Prostate gland (tissue), 2 donors: ENCODE measurements at regions not wholly inside any gene's neighbourhood (a gene's known extent, or its start where the extent isn't known, plus 50 kb on each side); places are given as distances from the start of the nearest gene placed in this dataset.

ENCODE experiments used
- POLR2A ChIP-seq: fragments of 450-650 bp; IDR thresholded peaks from one replicate; pipeline ENCODE4 v1.6.1; 2016; ENCODE audit warnings: antibody characterized with exemption, mild to moderate bottlenecking
- TF ChIP-seq, protein P1 (sequence below), 4 experiments: fragments of 200-600 bp in 2 of 4; fragments of 450-650 bp in 2 of 4; sonication (generic) in 2 of 4; IDR thresholded peaks; 1 replicate in 3 of 4; 2 replicates in 1 of 4; pipeline ENCODE4 v1.5.1; 2016 to 2019; ENCODE audit warnings: antibody characterized with exemption in 4 of 4, mild to moderate bottlenecking in 2 of 4, moderate library complexity in 2 of 4

- TF ChIP-seq, protein P1, sequence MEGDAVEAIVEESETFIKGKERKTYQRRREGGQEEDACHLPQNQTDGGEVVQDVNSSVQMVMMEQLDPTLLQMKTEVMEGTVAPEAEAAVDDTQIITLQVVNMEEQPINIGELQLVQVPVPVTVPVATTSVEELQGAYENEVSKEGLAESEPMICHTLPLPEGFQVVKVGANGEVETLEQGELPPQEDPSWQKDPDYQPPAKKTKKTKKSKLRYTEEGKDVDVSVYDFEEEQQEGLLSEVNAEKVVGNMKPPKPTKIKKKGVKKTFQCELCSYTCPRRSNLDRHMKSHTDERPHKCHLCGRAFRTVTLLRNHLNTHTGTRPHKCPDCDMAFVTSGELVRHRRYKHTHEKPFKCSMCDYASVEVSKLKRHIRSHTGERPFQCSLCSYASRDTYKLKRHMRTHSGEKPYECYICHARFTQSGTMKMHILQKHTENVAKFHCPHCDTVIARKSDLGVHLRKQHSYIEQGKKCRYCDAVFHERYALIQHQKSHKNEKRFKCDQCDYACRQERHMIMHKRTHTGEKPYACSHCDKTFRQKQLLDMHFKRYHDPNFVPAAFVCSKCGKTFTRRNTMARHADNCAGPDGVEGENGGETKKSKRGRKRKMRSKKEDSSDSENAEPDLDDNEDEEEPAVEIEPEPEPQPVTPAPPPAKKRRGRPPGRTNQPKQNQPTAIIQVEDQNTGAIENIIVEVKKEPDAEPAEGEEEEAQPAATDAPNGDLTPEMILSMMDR (IDR thresholded peaks at IDR 0.05), result no peak
- no peak for TF ChIP-seq POLR2A
These were observed 57.6 kb upstream of the MED9 start for GRCh38 chr17:17419166-17419565.
